NCI-H2107 treated with DMSO at 0.1 percent for 48 hours (cell line): ENCODE measurements at regions not wholly inside any gene's neighbourhood (a gene's known extent, or its start where the extent isn't known, plus 50 kb on each side); places are given as distances from the start of the nearest gene placed in this dataset.
"Not testable (repeated sequence)": the region's sequence is repeated elsewhere in the genome, so short reads cannot be mapped to it uniquely, and the experiment has no call there.

Experiments used
- DNase-seq: peaks from one replicate; lab custom pipeline; 2025; ENCODE audit not compliant: unreplicated experiment; lab: John Stamatoyannopoulos, UW

GRCh38 chr3:118077332-118077731 is 957.3 kb downstream of the IGSF11 start:
- DNase-seq = no peak

GRCh38 chr3:118080889-118081288 is 953.8 kb downstream of the IGSF11 start:
- DNase-seq = no peak

DNA sequence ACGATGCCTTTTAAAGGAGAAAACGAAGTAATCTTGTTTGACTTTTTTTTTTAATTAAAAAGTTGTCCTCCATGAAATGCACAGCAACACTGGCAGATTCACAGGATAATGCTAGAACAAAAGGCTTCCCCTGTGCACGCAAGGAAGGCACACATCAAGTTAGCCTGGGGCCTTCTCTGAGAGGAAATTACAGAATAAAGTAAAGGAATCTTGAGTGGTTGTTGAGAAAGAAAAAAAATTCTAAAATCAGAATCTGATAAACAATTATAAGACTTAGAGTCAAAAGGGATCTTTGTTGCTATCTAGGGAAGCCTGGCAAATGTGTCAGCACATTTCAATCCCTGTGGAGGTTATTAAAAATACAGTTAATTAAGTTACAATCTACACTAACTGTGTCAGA is 946.0 kb downstream of the IGSF11 start:
- DNase-seq = no peak

- no peak for DNase-seq
These were observed 945.1 kb downstream of the IGSF11 start for GRCh38 chr3:118089563-118089962.

GRCh38 chr3:118097226-118097625 is 937.4 kb downstream of the IGSF11 start:
- no peak for DNase-seq

DNA sequence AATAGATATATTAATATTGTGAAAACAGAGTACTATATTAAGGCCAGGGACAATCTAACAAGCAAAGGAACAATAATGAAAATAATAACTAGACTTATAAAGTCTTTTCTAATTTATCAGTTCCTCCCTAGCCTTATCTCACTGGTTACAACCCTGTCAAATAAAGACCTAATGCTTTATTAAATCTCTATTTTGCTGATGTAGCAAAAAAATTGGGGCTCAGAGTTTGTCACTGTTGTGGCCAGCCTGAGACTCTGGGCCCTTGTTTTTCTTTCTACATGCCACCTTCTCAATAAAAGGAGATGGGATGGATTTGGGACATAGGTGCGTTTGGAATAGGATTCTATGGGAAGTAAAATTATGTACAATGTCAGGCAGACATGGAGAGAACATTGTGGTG is 937.0 kb downstream of the IGSF11 start:
- DNase-seq = no peak

- DNase-seq = no peak
These were observed 935.8 kb downstream of the IGSF11 start for GRCh38 chr3:118098827-118099226.

DNA sequence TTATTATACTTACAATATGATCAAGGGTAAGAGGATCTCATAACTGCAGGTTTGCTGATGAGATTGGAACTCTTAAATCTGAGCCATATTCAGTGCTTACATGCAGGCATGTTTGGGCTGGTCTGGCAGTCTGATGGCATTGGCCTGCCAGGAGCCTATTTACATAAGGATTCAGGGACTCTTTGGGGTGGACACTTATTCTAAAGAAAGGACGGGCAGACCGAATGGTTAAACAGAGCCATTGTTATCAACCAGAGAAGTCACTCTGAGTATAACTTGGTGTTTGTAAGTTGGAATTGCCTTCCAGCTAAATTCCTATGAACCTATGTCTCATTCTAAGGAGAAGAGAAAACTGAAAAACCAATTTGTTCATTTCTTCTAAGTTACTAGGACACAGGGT is 932.8 kb downstream of the IGSF11 start:
- DNase-seq = no peak

- DNase-seq = no peak
These were observed 931.9 kb downstream of the IGSF11 start for GRCh38 chr3:118102737-118103136.

GRCh38 chr3:118108201-118108600 is 926.4 kb downstream of the IGSF11 start:
- DNase-seq = no peak

GRCh38 chr3:118108769-118109168 is 925.9 kb downstream of the IGSF11 start:
- DNase-seq = no peak

GRCh38 chr3:118110211-118110610 is 924.4 kb downstream of the IGSF11 start:
- DNase-seq = no peak

GRCh38 chr3:118116991-118117390 is 917.7 kb downstream of the IGSF11 start:
- no peak for DNase-seq

- DNase-seq = no peak
These were observed 907.9 kb downstream of the IGSF11 start for GRCh38 chr3:118126751-118127150.

- no peak for DNase-seq
These were observed 906.7 kb downstream of the IGSF11 start for GRCh38 chr3:118127992-118128391.

- no peak for DNase-seq
These were observed 905.8 kb downstream of the IGSF11 start for GRCh38 chr3:118128886-118129285.

DNA sequence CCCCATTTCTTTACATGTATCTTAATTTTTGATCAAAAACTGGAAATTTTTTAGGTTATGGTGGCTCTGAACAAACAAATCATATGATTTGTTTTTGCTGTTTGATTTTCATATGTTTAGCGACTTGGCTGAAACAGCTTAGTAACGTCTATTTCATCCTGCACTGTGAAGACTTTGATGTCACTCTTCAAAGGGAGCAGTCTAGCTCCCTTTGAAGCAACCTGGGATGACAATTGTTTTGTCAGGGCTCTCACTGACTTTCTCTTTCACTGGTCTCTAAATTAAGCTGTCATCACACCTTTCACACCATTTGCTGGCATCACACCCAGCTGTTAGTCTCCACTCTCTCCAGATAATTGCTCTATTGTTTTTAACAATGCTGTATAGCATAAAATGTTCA is 896.9 kb downstream of the IGSF11 start:
- DNase-seq = no peak

- no peak for DNase-seq
These were observed 889.7 kb downstream of the IGSF11 start for GRCh38 chr3:118144919-118145318.

- no peak for DNase-seq
These were observed 887.8 kb downstream of the IGSF11 start for GRCh38 chr3:118146658-118147375.

GRCh38 chr3:118151164-118151563 is 883.5 kb downstream of the IGSF11 start:
- no peak for DNase-seq

- DNase-seq = not testable (repeated sequence)
These were observed 871.7 kb downstream of the IGSF11 start for GRCh38 chr3:118162627-118163588.

- DNase-seq = no peak
These were observed 869.2 kb downstream of the IGSF11 start for GRCh38 chr3:118165413-118165812.
